ENCODE measurements at regions not wholly inside any gene's neighbourhood (a gene's known extent, or its start where the extent isn't known, plus 50 kb on each side); places are given as distances from the start of the nearest gene placed in this dataset.
"Not testable (repeated sequence)": the region's sequence is repeated elsewhere in the genome, so short reads cannot be mapped to it uniquely, and the experiment has no call there.

DNA sequence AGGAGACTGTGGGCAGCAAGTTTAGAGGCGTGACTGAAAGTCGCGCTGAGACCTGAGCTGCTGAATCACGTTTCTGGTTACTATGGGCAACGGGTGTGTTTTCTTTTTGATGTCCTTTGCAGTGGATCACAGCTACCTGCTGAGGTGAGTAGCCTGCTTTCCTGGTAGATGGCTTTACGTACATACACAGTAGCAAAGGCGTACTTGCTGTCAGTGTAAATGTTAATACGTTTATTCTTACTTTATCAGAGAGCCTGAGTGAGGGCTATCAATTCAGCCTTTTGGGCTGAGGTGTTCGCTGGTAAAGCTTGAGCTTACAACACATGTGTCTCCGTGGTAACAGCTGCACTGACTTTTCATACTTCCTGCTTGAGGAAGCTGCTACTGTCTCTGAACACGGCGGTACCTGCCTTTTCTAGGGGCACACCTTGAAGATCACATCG is 165.1 kb upstream of the CCZ1B start:
- not testable (repeated sequence) for DNase-seq

GRCh38 chr7:6991686-6992085 is 165.6 kb upstream of the CCZ1B start:
- not testable (repeated sequence) for DNase-seq

DNA sequence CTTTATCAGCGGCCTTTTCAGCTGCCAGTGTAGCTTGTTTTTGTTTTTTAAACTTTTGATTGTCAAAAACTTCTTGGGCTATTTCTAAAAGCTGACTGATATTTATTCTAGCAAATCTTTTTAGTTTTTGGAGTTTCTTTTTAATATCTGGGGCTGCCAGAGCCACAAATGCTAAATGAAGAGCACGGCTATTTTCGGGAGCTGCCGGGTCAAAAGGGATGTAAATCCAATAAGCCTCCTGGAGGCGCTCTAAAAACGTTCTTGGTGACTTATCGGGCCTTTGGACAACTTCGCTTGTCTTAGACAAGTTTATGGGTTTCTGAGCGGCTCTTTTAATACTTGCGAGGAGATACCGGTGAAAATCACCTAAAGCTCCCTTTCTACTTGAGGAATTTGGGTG is 166.1 kb upstream of the CCZ1B start:
- not testable (repeated sequence) for DNase-seq

GRCh38 chr7:6995026-6995425 is 169.0 kb upstream of the CCZ1B start:
- not testable (repeated sequence) for DNase-seq

GRCh38 chr7:6995493-6996289 is 169.6 kb upstream of the CCZ1B start:
- DNase-seq: not testable (repeated sequence)

DNA sequence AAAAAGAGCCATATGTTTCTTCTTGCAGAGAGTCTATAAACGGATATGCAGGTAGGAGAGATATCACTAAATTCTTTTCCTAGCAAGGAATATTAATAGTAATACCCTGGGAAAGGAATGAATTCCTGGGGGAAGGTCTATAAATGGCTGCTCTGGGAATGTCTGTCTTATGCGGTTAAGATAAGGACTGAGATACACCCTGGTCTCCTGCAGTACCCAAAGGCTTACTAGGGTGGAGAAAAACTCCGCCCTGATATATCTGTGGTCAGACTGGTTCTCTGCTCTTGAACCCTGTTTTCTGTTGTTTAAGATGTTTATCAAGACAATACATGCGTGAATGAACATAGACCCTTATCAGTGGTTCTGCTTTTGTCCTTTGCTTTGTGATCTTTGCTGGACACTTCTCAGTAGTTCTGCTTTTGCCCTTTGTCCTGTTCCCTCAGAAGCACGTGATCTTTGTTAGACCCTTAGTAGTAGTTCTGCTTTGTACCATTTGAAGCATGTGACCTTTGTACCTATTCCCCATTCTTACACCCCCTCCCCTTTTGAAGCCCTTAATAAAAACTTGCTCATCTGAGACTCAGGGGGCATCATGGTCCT is 173.1 kb upstream of the CCZ1B start:
- not testable (repeated sequence) for DNase-seq

DNA sequence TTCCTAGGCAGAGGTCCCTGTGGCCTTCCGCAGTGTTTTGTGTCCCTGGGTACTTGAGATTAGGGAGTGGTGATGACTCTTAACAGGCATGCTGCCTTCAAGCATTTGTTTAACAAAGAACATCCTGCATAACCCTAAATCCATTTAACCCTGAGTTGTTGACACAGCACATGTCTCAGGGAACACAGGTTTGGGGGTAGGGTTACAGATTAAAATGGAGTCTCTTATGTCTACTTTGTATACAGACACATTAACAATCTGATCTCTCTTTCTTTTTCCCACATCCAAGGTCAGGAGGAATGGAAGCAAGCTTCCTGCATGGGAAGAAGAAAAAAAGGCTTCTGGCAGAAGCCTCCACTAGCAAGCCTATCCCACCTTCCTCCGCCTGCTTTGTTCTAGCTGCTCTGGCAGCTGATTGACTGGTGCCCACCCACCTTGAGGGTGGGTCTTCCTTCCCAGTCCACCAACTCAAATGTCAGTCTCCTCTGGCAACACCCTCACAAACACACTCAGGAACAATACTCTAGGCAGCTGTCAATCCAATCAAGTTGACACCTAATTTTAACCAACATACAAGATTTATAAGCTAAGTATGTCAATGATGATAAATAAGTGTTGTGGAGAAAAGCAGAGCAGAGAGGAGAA is 176.5 kb upstream of the CCZ1B start:
- no peak for DNase-seq

GRCh38 chr7:7005303-7005702 is 177.0 kb upstream of the C1GALT1 start:
- no peak for DNase-seq

DNA sequence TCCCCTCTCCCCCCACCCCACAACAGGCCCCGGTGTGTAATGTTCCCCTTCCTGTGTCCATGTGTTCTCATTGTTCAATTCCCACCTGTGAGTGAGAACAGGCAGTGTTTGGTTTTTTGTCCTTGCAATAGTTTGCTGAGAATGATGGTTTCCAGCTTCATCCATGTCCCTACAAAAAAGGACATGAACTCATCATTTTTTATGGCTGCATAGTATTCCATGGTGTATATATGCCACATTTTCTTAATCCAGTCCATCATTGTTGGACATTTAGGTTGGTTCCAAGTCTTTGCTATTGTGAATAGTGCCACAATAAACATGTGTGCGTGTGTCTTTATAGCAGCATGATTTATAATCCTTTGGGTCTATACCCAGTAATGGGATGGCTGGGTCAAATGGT is 176.4 kb upstream of the C1GALT1 start:
- not testable (repeated sequence) for DNase-seq

- DNase-seq: not testable (repeated sequence)
Measured at GRCh38 chr7:7011241-7011640, 171.1 kb upstream of the C1GALT1 start.

DNA sequence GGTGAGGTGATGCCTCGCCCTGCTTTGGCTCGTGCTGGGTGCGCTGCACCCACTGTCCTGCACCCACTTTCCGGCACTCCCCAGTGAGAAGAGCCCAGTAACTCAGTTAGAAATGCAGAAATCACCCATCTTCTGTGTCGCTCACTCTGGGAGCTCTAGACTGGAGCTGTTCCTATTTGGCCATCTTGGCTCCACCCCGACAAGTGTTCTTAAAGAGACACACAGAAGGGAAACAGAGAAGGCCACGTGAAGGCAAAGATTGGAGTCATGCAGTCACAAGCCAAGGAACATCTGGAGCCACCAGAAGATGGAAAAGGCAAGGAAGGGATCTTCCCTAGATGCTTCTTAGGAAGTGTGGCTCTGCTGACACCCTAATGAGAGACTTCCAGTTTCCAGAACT is 170.6 kb upstream of the C1GALT1 start:
- DNase-seq: not testable (repeated sequence)

GRCh38 chr7:7014827-7015595 is 167.3 kb upstream of the C1GALT1 start:
- DNase-seq: no peak

DNA sequence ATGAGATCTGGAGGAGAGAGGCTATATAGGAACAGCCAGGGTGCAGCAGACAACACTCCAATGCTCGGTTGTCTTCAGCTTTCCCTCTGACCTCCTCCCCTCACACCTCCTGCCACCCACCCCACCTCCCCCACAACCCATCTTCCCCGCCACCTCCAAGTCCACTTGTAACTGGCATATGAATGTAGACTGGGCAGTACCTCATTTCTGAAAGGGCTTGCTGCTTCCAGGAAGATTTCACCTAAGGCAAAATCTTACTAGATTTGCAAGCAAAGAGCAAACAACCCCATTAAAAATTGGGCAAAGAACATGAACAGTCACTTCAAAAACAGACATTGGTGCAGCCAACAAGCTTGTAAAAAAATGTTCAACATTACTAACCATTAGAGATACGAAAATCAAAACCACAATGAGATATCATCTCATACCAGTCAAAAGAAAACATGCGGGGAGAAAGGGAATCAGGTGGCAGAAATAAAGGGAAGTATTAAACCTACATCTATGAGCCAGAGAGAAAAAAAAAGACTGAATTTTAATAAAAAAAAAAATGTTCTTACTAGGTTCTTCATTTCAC is 164.6 kb upstream of the C1GALT1 start:
- peak; percentile 49 for DNase-seq

DNA sequence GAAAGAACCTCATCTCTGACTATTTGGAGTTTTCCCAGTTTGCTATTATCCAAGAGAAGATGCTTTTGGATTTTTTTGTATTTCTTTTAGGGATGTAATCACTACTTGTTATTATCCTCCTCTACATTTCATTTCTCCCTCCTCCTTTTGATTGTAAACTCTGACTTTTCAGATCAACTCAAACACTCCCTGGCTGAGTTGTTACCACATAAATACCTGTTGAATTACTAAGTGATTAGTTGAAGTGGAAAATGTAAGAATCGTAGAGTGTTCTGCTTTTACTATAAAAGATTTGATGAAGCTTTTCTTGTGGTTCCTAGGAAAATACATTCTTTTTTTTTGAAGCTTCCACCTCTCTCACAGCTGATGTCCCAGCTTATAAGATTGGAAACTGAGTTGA is 164.1 kb upstream of the C1GALT1 start:
- no peak for DNase-seq

DNA sequence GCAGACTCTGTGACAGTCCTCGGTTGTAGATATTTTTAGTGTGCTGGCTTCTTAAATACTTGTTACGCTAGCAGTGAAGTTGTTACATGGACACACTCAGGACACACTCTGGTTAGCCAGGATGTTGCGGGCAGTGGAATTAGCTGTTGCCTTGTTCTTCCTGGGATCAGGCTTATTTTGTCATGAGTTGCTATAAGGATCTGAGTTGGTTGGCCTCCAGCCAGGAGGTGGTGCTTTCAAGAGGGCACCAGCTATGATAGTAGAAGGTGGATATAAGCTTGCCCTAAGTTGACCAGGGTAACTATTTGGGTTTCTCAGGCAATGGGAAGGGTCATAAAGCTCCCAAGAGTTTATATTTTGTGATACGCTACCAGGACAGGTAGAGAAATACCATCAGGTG is 150.1 kb upstream of the C1GALT1 start:
- no peak for DNase-seq

DNA sequence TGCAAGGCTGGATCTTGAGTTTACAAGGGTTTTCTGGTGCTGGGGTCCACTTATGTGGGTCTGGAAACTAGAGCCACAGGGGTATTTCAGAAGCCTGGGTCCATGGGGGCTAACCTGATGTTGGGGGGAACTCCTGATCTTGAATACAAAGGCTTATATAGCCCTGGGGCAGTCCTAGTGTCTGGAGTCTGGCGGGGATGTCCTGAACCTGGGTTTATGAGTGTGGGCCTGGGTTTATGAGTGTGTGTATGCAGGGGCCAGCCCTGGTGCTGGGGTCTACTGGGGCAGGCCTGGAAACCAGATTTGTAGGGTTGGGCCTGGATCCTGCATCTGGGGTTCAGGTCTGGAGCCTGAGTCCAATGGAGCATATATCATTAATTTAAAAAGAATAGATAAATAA is 146.5 kb upstream of the C1GALT1 start:
- DNase-seq: no peak

- peak; percentile 44 for DNase-seq
Measured at GRCh38 chr7:7042286-7042893, 140.0 kb upstream of the C1GALT1 start.

DNA sequence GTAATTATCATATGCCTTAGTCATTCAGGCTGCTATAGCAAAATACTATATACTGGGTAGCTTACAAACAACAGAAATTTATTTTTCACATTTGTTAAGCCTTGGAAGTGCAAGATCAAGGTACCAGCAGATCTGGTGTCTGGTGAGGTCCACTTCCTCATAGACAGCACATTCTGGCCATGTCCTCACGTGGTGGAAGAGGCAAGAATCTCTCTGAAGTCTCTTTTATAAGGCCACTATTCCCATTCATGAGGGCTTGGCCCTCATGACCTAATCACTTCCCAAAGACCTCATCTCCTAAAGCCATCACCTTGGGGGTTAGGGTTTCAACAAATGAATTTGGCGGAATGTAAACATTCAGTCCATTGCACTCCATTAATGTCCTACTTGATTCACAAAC is 137.5 kb upstream of the C1GALT1 start:
- DNase-seq: no peak

DNA sequence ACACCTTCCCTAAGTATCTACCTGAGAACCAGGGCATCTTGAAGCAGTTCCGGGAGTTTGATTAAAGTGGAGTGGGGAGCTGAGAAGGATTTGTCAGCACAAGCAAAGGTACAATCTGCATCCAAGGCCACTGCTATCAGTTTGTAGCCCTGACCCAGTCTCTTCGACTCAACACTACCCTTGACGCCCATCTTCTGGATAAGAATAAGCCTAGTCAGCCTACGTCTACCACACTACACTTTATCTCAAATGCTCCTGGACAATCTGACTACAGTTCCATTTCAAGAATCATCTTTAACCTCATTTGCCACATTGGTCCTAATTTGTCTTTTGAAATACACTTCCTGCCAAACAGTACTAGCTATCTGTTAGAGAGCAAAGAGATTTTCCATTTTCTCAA is 134.1 kb upstream of the C1GALT1 start:
- DNase-seq: no peak

DNA sequence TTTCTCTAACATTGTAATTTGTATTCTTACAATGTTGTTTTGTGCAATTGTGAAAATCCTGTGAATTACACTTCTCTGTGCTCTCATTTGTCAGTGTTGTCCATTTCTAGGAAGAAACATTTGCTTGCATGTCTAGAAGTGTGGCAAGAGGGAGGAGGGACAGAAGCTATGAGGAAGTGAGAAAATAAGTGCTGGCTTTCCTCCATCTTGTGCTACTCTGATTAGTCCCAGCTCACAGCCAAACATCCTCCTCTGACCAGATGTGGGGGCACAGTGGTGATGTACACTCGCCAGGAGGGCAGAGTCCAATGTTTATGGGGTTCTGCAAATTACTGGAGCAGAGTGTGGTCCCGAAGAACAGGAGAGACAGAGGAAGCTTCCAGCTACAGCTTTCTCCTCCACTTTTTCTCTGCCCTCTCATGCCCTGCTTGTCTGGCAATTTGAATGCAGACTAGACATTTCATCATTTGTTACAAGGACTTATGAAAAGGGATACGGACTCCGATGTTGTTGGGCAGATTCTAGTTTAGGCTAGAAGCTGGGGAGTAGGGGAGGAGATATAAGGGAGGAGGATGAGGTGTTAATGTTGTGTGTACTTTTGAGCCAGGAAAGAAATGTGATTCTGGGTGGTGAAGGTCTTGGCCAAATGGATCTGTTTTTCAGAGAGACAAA is 131.0 kb upstream of the C1GALT1 start:
- peak; percentile 42 for DNase-seq

DNA sequence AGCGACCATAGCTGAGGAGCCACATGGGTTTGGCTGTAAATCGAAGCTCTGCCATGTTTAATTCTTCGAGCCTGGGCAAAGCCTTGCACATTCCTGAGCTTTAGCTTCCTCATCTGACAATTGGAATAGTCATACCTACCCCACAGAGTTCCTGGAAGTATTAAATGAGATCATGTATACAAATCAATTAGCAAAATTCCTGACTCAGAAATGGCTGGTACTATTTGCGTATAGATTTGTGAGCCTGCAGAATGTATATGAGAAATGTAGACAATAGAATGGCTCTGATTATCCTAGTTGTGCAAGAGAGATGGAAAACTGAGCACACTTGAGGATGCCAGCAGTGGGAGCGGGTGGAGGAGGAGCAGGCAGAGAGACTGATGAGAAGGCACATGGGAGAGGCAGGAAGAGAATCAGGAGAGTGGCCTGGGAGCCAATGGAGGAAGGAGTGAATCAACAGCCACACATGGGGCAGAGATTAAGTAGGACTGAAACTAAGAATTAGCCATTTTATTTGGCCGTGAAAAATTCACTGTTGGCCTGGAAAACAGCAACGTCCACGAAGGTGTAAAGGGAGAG is 128.0 kb upstream of the C1GALT1 start:
- DNase-seq: no peak

All from hematopoietic multipotent progenitor cell treated with erythropoietin and hydrocortisone succinate and interleukin-3 and kit ligand, for 4 days (in vitro differentiated cells).